HG02759 (cell line): ENCODE measurements at regions not wholly inside any gene's neighbourhood (a gene's known extent, or its start where the extent isn't known, plus 50 kb on each side); places are given as distances from the start of the nearest gene placed in this dataset.
"Not testable (repeated sequence)": the region's sequence is repeated elsewhere in the genome, so short reads cannot be mapped to it uniquely, and the experiment has no call there.

Source experiments
- ATAC-seq: cut with Tn5 transposase; IDR thresholded peaks from one replicate; pipeline ENCODE4 v1.9.1; 2021; ENCODE audit warnings: mild to moderate bottlenecking, moderate library complexity; ENCODE audit not compliant: unreplicated experiment

DNA sequence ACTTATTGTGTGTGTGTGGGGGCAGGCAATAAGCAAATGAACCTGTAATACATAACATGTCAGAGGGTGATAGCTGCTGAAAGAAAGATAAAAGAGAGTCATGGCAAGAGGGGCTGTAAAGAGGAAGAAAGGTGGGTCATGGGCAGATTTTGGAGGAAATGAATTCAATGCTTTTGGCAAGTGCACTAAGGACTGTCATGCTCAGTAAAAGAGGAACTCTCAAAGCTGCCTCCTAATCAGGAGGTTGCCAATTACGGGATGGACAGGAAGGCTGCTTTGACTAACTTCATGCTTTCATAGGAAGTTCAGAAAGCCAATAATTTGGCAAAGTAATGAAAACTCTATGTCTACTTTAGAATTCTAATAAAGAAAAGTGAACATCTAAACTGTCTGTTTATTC, 401.2 kb downstream of the SH2D4B start:
- no peak for ATAC-seq

DNA sequence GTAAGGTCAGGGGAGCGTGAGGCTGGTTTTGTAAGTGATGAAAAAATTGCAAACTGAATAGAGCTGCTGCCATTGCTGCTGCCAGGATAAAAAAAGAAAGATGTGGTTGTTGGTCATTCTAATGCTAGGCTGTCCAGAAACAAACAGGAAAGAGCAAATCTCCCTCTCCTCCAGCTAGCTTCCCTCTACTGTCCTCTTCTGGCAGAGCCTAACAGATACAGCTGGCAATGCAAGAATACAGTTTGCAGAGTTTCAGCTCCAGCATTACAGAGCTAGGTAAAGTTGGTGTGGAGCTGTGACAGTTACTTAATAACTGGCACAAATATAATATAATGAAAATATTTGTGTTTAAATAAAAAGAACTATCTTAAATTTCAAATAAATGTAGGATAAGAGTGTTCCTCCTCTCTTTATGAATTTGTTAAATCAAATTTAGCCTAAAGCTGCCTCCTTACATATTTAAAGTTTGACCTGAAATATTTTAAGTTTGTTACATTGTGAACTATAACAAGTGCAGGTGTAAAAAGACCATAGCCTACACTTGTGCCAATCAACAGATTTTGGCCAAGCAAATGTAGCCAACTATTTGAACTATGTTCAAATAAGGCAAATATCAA, 407.7 kb downstream of the SH2D4B start:
- peak; percentile 59 for ATAC-seq

DNA sequence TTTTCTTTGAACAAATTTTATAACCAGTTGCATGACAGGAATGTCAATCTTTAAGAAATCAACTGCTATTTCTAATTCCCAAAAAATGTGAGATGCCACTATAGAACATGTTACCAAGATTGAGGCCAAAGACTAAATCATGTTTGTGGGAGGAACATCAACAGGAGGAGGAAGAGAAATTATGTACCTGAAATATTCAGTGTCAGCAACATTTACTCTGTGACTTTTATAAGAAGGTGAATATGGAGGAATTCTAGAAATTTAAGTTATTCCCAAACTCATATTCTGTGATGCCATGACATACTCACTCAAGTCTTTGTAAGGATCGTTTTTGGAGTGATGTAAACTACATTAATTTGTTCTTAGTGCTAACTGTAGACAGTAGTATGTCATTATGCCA, 408.4 kb downstream of the SH2D4B start:
- ATAC-seq, result no peak

DNA sequence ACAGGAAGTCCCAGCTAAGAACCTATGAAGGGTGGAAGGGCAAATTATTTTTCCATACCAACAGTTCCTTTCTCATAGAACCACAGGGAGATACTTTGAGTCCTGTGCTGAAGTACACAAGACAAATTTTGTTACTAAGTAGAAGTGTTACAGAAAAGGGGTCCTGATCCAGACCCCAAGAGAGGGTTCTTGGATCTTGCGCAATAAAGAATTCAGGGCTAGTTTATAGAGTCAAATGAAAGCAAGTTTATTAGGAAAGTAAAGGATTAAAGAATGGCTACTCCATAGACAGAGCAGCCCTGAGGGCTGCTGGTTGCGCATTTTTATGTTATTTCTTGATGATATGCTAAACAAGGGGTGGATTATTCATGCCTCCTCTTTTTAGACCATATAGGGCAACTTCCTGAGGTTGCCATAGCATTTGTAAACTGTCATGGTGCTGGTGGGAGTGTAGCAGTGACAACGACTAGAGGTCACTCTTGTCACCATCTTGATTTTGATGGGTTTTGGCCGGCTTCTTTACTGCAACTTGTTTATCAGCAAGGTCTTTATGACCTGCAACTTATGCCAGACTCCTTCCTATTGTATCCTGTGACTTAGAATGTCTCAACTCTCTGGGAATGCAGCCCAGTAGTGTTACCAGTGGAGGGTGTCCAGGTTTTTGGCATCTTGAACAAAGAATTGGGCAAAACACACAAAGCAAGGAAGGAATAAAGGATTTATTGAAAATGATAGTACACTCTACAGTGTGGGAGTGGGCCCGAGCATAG, 409.4 kb downstream of the SH2D4B start:
- ATAC-seq, result no peak

DNA sequence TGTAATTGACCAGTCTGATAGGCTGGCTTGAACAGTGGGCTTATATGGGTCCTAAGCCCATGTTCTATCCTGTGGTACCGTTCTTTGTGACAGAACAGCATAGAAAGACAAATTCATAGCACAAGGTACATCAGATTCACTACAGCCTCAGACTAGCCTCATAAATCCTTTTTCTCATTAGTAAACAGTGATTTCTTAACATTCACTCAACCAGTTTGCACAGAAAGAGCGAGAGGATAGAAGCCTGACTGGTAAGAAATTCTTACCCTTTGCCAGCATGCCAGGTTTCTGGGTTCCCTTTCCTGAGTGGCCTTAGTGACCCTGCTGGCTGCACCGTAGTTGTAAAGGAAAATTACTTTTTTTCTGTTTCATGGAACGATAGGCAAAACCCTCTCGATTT, 412.1 kb downstream of the SH2D4B start:
- no peak for ATAC-seq

DNA sequence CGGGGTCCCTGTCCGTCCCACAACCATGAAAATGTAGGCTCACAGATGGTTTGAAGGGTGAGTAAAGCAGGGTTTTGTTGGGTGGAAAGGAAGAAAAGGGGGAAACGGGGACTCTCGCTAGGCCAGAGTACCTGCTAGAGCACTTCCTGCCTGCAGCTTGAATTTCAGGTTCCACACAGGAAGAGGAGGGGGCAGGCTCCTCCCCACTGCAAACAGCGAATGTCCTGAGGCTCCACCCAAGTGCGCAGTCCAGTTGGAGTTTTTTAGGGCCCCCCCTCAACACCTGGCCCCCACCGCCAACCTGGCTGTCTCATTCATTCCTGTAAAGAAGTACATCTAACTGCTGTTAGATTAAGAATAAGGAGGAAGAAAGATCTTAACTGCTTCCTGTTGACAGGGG, 414.7 kb downstream of the SH2D4B start:
- no peak for ATAC-seq

DNA sequence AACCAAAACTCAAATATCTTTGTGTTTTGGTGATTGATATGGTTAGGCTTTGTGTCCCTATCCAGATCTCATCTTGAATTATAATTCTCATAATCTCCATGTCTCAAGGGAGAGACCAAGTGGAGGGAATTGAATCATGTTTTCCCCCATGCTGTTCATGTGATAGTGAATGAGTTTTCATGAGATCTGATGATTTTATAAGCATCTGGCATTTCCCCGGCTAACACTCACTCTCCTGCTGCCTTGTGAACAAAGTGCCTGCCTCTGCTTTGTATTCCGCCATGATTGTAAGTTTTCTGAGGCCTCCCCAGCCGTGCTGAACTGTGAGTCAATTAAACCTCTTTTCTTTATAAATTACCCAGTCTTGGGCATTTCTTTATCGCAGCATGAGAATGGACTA, 419.5 kb downstream of the SH2D4B start:
- no peak for ATAC-seq

DNA sequence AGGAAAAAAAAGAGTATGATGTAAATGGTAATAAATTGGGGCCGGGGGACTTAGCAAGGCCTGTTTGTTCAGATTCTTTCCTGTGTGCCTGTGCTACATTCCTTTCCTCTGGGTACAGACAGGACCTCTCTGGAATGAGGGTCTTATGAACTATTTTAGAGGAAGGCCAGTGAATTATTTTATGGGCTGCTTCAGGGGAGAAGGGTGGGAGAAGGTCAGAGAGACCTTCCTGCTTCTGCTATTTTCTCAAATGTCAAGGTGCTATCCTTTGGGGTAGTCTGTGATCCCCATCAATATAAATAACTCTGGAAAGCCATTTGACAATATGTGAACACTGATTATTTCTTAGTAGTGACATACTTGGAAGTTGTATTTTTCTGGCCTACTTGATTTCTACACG, 426.5 kb downstream of the SH2D4B start:
- ATAC-seq, result no peak

DNA sequence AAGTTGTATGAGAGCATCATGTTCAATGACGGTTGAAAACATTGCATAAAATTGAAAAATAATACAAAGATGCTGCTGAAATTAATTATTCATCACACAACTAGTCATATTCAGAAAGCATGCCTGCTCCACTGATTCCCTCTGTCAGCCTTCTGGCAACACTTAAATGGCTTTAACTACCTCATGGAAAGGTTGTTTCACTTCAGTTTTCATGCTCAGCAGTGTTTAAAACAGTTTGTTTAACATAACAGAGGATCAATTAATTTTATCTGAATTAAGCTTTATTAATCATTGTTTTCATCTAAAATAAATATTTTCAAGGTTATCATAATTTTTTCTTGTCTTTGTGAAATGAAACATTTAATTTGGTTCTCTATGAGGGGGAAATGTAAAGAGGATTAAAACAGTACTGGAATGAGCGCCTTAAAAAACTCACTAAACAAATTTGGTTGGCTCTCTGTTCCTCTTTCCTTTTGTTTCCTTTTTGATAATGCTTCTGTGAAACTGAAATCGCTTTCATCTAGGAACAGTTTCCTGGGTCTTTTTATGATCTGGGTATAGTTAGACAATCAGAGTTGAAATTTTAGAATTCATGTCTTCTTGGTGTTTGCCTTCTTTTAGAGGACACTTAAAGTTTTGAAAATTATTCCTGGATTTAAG, 427.4 kb downstream of the SH2D4B start:
- peak; percentile 72 for ATAC-seq

DNA sequence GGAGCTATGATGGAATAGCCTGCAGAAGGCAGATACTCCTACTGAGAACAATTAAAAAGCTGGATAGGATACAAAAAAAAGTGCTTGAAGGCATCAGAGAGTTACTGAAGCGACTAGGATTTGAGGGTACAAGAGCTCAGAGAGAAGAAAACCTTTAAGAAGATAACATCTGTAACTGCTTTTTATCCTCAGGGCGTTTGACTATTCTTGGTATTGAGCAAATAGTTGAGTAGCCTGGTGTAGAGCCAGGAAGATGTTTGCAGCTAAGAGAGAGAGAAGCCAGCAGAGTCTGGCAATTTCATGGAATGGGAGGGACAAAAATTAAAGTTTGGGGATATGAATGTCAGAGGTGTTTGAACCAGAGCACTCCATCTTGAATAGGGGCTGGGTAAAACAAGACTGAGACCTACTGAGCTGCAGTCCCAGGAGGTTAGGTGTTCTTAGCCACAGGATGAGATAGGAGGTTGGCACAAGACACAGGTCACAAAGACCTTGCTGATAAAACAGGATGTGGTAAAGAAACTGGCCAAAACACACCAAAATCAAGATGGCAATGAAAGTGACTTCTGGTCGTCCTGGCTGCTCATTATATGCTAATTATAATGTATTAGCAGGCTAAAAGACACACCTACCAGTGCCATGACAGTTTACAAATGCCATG, 428.8 kb downstream of the SH2D4B start:
- ATAC-seq, result no peak

DNA sequence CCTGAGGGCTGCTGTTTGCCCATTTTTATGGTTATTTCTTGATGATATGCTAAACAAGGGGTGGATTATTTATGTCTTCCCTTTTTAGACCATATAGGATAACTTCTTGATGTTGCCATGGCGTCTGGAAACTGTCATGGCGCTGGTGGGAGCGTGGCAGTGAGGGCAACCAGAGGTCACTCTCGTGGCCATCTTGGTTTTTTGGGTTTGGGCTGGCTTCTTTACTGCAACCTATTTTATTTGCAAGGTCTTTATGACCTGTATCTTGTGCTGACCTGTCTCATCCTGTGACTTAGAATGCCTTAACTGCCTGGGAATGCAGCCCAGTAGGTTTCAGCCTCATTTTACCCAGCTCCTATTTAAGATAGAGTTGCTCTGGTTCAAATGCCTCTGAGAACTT, 429.7 kb downstream of the SH2D4B start:
- not testable (repeated sequence) for ATAC-seq

DNA sequence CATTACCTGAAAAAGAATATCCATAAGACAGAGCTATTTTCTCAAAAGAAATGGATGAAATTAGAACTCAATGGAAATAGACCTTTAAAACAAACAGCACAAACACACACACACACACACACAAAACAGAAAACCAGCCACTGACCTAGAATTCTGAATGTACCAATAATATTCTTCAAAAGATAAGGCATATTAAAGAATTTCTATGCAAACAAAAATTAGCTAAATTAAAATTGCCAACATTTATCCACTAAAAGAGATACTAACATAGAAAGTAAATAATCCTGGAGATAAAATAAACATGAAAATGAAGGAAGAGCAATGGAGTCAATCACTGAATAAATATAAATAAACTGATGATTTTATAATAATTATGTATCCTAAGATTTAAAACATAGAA, 431.2 kb downstream of the SH2D4B start:
- ATAC-seq, result no peak

DNA sequence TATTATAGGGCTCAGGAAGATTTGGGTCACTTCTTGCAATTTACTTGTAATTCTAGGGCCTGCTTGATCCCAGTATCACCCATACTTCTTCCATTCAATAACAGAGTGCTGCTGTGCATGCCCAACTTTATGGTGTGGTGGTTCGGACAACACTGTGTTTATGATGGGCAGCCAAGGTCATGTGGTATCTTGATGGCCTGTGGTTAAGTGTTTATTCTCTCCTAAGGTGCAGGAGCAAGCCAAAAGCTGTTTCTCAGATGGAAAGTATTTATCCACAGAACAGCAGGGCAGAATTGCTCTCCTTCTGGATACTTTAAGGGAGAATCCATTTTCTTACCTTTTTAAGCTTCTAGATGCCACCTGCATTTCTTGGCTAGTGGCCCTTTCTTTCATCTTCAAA, 433.8 kb downstream of the SH2D4B start:
- no peak for ATAC-seq

DNA sequence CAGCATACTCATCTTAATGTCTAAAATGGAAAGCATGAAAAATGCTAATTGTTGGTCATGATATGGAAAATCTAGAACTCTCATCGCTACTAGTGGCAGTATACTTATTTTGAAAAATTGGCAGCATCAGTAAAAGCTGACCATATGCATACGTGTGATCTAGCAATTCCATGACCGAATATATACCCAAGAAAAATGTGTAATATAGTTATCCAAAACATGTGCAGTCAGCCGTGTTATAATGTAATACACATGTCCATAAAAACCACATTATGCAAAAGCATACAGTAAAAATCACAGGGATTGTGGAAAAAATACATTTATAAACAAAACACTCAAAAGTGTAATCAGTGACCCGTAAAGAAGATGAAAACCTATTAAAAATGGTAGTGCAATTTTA, 439.0 kb downstream of the SH2D4B start:
- no peak for ATAC-seq

DNA sequence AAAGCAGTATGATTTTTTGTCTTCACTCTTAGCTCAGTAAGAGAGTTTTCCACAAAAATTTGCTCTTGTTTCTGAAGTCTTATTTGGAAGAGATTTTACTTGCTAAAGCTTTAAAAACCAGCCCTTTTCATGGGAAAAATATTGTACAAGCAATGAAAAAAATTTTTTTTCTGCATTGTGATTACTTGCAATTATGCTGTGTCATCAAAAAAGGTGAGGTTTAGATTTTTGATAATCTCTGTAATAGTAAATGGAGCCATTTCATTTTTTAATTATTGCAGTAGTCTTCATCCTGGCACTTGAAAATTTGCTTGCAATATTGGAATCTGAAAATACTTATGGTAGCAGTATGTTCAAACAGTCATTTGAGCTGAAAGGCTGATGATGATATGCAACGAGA, 447.4 kb downstream of the SH2D4B start:
- ATAC-seq, result no peak

DNA sequence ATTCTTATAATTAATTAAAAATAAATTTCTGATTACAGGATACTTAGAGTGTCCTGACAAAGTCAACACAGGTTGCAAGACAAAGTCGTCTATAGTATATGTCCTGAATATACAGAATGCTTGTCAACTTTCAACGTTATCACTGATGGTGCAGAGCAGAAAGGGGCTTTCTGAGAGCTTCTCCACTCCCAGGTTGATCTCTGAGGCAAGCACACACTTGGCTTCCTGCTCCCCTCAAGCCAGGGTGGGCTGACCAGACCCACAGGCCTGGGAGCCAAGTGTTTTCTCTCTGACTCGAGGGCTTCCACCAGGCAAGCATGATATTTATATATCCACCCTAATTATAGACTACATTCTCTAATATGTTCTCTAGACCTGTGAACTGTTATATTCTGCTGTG, 448.9 kb downstream of the SH2D4B start:
- no peak for ATAC-seq

DNA sequence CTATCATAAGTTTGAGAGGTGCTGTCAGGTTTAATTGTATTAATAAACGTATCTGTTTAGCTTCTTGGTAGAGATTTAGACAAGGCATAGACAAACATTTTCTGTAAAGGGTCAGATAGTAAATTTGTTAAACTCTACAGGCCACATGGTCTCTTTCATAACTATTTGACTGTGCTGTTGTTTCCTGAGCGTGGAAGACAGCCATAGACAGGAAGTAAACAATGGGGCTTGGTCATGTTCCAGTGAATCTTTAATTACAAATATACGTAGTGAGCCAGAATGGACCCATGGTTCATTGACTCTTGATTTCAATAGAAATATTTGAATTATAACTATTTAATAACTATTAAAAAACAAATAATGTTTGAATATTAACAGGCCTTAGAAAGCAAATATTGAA, 451.1 kb downstream of the SH2D4B start:
- ATAC-seq, result no peak

DNA sequence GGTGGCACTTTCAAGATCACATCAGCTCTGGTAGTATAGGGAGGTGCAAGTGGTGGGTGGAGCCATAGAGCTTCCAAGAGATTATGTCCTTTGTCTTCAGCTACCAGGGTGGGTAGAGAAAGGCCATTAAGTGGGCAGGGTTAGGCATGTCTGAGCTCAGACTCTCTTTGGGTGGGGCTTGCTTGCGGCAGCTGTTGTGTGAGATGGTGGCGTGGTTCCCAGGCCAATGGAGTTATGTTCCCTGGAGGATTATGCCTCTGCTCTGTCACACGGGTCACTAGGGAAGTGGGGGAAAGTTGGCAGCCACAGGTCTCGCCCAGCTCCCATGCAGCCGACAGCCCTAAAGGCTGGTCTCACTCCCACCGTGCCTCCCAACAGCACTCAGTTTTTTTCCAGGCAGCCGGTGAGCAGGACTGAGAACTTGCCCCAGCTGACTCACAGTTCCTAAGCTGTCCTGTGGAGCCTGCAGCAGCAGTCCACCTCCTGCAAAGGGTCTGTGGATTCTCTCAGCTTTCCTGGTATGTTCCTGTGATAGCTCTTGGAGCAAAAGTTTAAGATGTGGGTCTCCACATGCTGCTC, 459.0 kb downstream of the SH2D4B start:
- no peak for ATAC-seq

DNA sequence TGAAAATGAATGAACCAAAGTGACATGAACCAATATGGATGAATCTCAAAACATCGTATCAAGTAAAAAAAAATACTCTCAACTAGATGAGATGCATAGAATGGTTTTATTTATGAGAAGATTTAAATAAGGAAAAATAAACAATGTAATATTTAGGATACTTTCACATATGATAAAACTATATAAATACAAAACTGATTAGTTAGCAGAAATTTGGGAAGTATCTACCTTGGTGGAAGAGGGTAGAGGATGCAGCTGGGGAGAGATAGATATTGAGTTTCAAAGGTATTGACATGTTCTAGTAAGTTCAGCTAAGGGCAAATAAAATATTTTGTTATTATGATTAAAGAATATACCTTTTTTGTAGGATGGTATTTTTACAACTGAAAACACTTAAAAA, 463.1 kb downstream of the SH2D4B start:
- ATAC-seq, result no peak

DNA sequence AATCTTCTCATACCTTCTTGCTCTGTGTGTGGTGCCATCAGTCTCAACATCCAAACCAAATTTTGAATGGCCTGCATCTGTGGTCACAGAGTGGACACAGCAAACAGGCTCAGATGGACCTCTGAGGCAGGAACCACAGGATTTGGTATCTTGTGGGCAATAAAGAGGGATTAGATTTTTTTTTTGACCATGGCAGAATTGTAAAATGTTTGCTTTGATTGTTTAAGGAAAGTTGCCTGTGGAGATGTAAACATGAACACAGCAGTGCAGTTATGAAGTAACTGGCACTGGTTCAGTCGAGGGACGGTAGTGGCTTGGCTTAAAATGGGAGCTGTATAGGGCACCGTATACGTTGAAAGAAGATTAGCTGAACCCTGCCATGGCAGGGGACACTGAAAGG, 464.7 kb downstream of the SH2D4B start:
- no peak for ATAC-seq

DNA sequence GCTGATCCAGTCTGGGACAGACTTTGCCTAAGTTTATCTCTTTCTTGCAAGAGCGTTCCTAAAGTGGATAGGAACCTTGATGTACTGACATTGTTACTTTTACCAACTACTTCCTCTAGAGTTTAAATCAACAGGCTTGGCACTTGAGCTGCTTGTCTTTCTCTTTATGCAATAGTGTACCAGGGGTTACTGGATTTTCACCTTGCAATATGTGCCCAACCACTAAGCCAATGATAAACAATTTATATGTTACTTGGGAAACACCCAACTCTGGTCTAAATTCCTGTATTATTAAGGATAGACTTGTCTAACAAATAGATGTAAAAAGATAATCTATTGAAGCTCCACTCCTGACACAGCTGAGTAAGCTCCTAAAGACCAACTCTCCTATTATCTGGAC, 470.2 kb downstream of the SH2D4B start:
- ATAC-seq, result no peak
